ENCODE measurements at regions not wholly inside any gene's neighbourhood (a gene's known extent, or its start where the extent isn't known, plus 50 kb on each side); places are given as distances from the start of the nearest gene placed in this dataset.

GRCh38 chr4:36930562-36931111, 313.9 kb upstream of the NWD2 start:
- no peaks in the 10 kb centered on the region for H3K27me3 ChIP-seq
- H3K36me3 ChIP-seq: no peaks in the 10 kb centered on the region
- intact Hi-C loops (cut with DNase I): no loop called here
- no peak for DNase-seq
- H3K4me1 ChIP-seq: no peaks in the 10 kb centered on the region
- TF ChIP-seq POLR2A (IDR thresholded peaks at IDR 0.05) (no peak), CTCF (IDR thresholded peaks at IDR 0.05) (no peak)
- H3K9me3 ChIP-seq: no peaks in the 10 kb centered on the region
- WGBS, 2 donors: 82% methylated on average over 1 of the region's 1 CpG
- no peak overlapping the region for H3K27ac ChIP-seq
- no peak overlapping the region for H3K4me3 ChIP-seq (replicated peaks in 1 of 3)

GRCh38 chr4:36944232-36944631, 300.3 kb upstream of the NWD2 start:
- DNase-seq: no peak
- TF ChIP-seq POLR2A (IDR thresholded peaks at IDR 0.05) (no peak), CTCF (IDR thresholded peaks at IDR 0.05) (no peak)
- H3K9me3 ChIP-seq: no peaks in the 10 kb centered on the region
- H3K27me3 ChIP-seq: no peaks in the 10 kb centered on the region
- H3K36me3 ChIP-seq: no peaks in the 10 kb centered on the region
- no peak overlapping the region for H3K27ac ChIP-seq
- intact Hi-C loops (cut with DNase I): no loop called here
- no peaks in the 10 kb centered on the region for H3K4me1 ChIP-seq
- no peak overlapping the region for H3K4me3 ChIP-seq (replicated peaks in 1 of 3)
- WGBS, 2 donors: 82 to 88% methylated on average over 2 of the region's 2 CpGs

GRCh38 chr4:36961420-36961819, 283.1 kb upstream of the NWD2 start:
- intact Hi-C loops (cut with DNase I): no loop called here
- Histone ChIP-seq H3K4me3 (replicated peaks in 1 of 3) (no peak overlapping the region), H3K9me3 (no peaks in the 10 kb centered on the region), H3K27ac (no peak overlapping the region), H3K27me3 (no peaks in the 10 kb centered on the region), H3K4me1 (no peaks in the 10 kb centered on the region), H3K36me3 (no peaks in the 10 kb centered on the region)
- WGBS, 2 donors: 62 to 74% methylated on average over 1 of the region's 1 CpG
- TF ChIP-seq CTCF (IDR thresholded peaks at IDR 0.05): no peak
- no peak for TF ChIP-seq POLR2A (IDR thresholded peaks at IDR 0.05)
- DNase-seq: no peak

GRCh38 chr4:36966756-36967460, 277.6 kb upstream of the NWD2 start:
- TF ChIP-seq CTCF (IDR thresholded peaks at IDR 0.05) (no peak), POLR2A (IDR thresholded peaks at IDR 0.05) (no peak)
- WGBS, 2 donors: 75 to 87% methylated on average over 2 of the region's 2 CpGs
- no peak overlapping the region for H3K4me3 ChIP-seq (replicated peaks in 1 of 3)
- intact Hi-C loops (cut with DNase I): no loop called here
- no peaks in the 10 kb centered on the region for H3K9me3 ChIP-seq
- H3K27me3 ChIP-seq: no peaks in the 10 kb centered on the region
- no peak for DNase-seq
- no peaks in the 10 kb centered on the region for H3K4me1 ChIP-seq
- no peak overlapping the region for H3K27ac ChIP-seq
- H3K36me3 ChIP-seq: no peaks in the 10 kb centered on the region

GRCh38 chr4:36979533-36979932, 265.0 kb upstream of the NWD2 start:
- H3K36me3 ChIP-seq: no peaks in the 10 kb centered on the region
- intact Hi-C loops (cut with DNase I): no loop called here
- no peaks in the 10 kb centered on the region for H3K4me1 ChIP-seq
- H3K27ac ChIP-seq: no peak overlapping the region
- no peaks in the 10 kb centered on the region for H3K9me3 ChIP-seq
- TF ChIP-seq POLR2A (IDR thresholded peaks at IDR 0.05) (no peak), CTCF (IDR thresholded peaks at IDR 0.05) (no peak)
- no peaks in the 10 kb centered on the region for H3K27me3 ChIP-seq
- no peak overlapping the region for H3K4me3 ChIP-seq (replicated peaks in 1 of 3)
- DNase-seq: no peak
- 61 to 75% methylated on average over 1 of the region's 1 CpG for WGBS, 2 donors
